H9 (cell line): ENCODE measurements at regions not wholly inside any gene's neighbourhood (a gene's known extent, or its start where the extent isn't known, plus 50 kb on each side); places are given as distances from the start of the nearest gene placed in this dataset.
A peak's percentile ranks its signal among the peaks of the same experiment; 100 is the strongest.

Experiments used
- DNase-seq: peaks from one replicate; pipeline ENCODE4 v3.0.0-alpha.2; 2017
- H2AFZ ChIP-seq: one replicate; pipeline ENCODE4 v1.6.1; 2013; ENCODE audit warnings: mild to moderate bottlenecking, low read length, control low read depth, moderate library complexity
- H2AK5ac ChIP-seq: 2 replicates; pipeline ENCODE4 v1.6.1; 2013; ENCODE audit warnings: low read length, control low read depth, mixed read lengths; ENCODE audit not compliant: insufficient read length
- H2BK120ac ChIP-seq: one replicate; pipeline ENCODE4 v1.6.1; 2013; ENCODE audit warnings: low read depth, mild to moderate bottlenecking, low read length, control low read depth, inconsistent platforms; ENCODE audit not compliant: poor library complexity, severe bottlenecking
- H2BK12ac ChIP-seq: 2 replicates; pipeline ENCODE4 v1.6.1; 2013; ENCODE audit warnings: low read length, control low read depth, mixed read lengths, low read depth; ENCODE audit not compliant: insufficient read length
- H2BK15ac ChIP-seq: 2 replicates; pipeline ENCODE4 v1.6.1; 2013; ENCODE audit warnings: low read depth, low read length, control low read depth
- H2BK20ac ChIP-seq: one replicate; pipeline ENCODE4 v1.6.1; 2013; ENCODE audit warnings: low read depth, mild to moderate bottlenecking, low read length, control low read depth, inconsistent platforms; ENCODE audit not compliant: poor library complexity, severe bottlenecking
- H2BK5ac ChIP-seq: 2 replicates; pipeline ENCODE4 v1.6.1; 2013; ENCODE audit warnings: low read length, control low read depth, mixed read lengths; ENCODE audit not compliant: insufficient read length
- H3K14ac ChIP-seq: 2 replicates; pipeline ENCODE4 v1.6.1; 2013; ENCODE audit warnings: low read length, control low read depth; ENCODE audit not compliant: insufficient read depth
- H3K18ac ChIP-seq: 2 replicates; pipeline ENCODE4 v1.6.1; 2013; ENCODE audit warnings: low read depth, mild to moderate bottlenecking, mixed read lengths, low read length, control low read depth; ENCODE audit not compliant: insufficient read length
- H3K23ac ChIP-seq: 2 replicates; pipeline ENCODE4 v1.6.1; 2013; ENCODE audit warnings: low read length, control low read depth, mixed read lengths, low read depth; ENCODE audit not compliant: insufficient read length
- H3K23me2 ChIP-seq: 2 replicates; pipeline ENCODE4 v1.6.1; 2013; ENCODE audit warnings: low read depth, mild to moderate bottlenecking, mixed read lengths, low read length, control low read depth; ENCODE audit not compliant: insufficient read length, poor library complexity, severe bottlenecking
- H3K27ac ChIP-seq: 2 replicates; pipeline ENCODE4 v1.5.1; 2013; ENCODE audit warnings: low read length, control low read depth, mixed read lengths, low read depth; ENCODE audit not compliant: insufficient read length
- H3K27me3 ChIP-seq: 2 replicates; pipeline ENCODE4 v1.6.1; 2013; ENCODE audit warnings: low read length, control low read depth, inconsistent platforms; ENCODE audit not compliant: insufficient read depth
- H3K4ac ChIP-seq: 2 replicates; pipeline ENCODE4 v1.6.1; 2013; ENCODE audit warnings: low read depth, mild to moderate bottlenecking, control low read depth, inconsistent platforms, low read length, moderate library complexity
- H3K4me1 ChIP-seq: 2 replicates; pipeline ENCODE4 v1.6.1; 2013; ENCODE audit warnings: low read length, control low read depth, inconsistent platforms; ENCODE audit not compliant: insufficient read depth
- H3K4me2 ChIP-seq: 2 replicates; pipeline ENCODE4 v1.6.1; 2013; ENCODE audit warnings: low read length, control low read depth, mixed read lengths; ENCODE audit not compliant: insufficient read length, insufficient read depth
- H3K56ac ChIP-seq: 2 replicates; pipeline ENCODE4 v1.6.1; 2013; ENCODE audit warnings: low read depth, mild to moderate bottlenecking, mixed read lengths, low read length, control low read depth; ENCODE audit not compliant: insufficient read length
- H3K79me1 ChIP-seq: 2 replicates; pipeline ENCODE4 v1.6.1; 2013; ENCODE audit warnings: low read depth, mild to moderate bottlenecking, moderate library complexity, low read length, control low read depth, inconsistent platforms; ENCODE audit not compliant: insufficient read depth, poor library complexity, severe bottlenecking
- H3K79me2 ChIP-seq: 2 replicates; pipeline ENCODE4 v1.6.1; 2013; ENCODE audit warnings: low read length, control low read depth, inconsistent platforms; ENCODE audit not compliant: insufficient read depth
- H3K9ac ChIP-seq: 2 replicates; pipeline ENCODE4 v1.6.1; 2013; ENCODE audit warnings: low read length, control low read depth, mixed read lengths; ENCODE audit not compliant: insufficient read length; ENCODE audit errors: extremely low read depth
- H3K9me3 ChIP-seq: one replicate; pipeline ENCODE4 v1.6.1; 2013; ENCODE audit warnings: low read depth, low read length, inconsistent platforms; ENCODE audit not compliant: control insufficient read depth
- H3T11ph ChIP-seq: one replicate; pipeline ENCODE4 v1.6.1; 2013; ENCODE audit warnings: mild to moderate bottlenecking, low read length, control low read depth, inconsistent platforms
- H4K20me1 ChIP-seq: one replicate; pipeline ENCODE4 v1.6.1; 2013; ENCODE audit not compliant: control insufficient read depth, insufficient read length, insufficient read depth
- H4K5ac ChIP-seq: 2 replicates; pipeline ENCODE4 v1.6.1; 2013; ENCODE audit warnings: low read depth, mild to moderate bottlenecking, mixed read lengths, low read length, control low read depth; ENCODE audit not compliant: insufficient read length
- H4K8ac ChIP-seq: replicated peaks from 2 replicates; pipeline ENCODE4 v1.6.1; 2013; ENCODE audit warnings: low read length, control low read depth, mixed read lengths, low read depth; ENCODE audit not compliant: insufficient read length
- H4K91ac ChIP-seq: 2 replicates; pipeline ENCODE4 v1.6.1; 2013; ENCODE audit warnings: low read depth, mild to moderate bottlenecking, moderate library complexity, mixed read lengths, low read length, control low read depth; ENCODE audit not compliant: insufficient read length
- H3K27ac Mint-ChIP-seq, 3 experiments: 2 replicates in 2 of 3; 3 replicates in 1 of 3; pipeline ENCODE4 v1.8.0; 2020 to 2021; ENCODE audit warnings: mixed read lengths in 3 of 3, mild to moderate bottlenecking in 1 of 3, moderate library complexity in 1 of 3
- H3K27me3 Mint-ChIP-seq: 2 replicates; pipeline ENCODE4 v1.8.0; 2021; ENCODE audit warnings: low read depth, mild to moderate bottlenecking, moderate library complexity, mixed read lengths
- H3K36me3 Mint-ChIP-seq, 3 experiments: 2 replicates in 2 of 3; 3 replicates in 1 of 3; pipeline ENCODE4 v1.8.0; 2020 to 2021; ENCODE audit warnings: low read depth in 3 of 3, mixed read lengths in 3 of 3; ENCODE audit not compliant: insufficient read depth in 1 of 3
- H3K4me1 Mint-ChIP-seq, 2 experiments: 2 replicates each; pipeline ENCODE4 v1.8.0; 2020; ENCODE audit warnings: mixed read lengths in 2 of 2
- H3K4me3 Mint-ChIP-seq, 2 experiments: 2 replicates in 1 of 2; 3 replicates in 1 of 2; pipeline ENCODE4 v1.8.0; 2020 to 2021; ENCODE audit warnings: mild to moderate bottlenecking in 2 of 2, mixed read lengths in 2 of 2, moderate library complexity in 1 of 2
- H3K9me3 Mint-ChIP-seq, 2 experiments: 2 replicates in 1 of 2; 3 replicates in 1 of 2; pipeline ENCODE4 v1.8.0; 2020; ENCODE audit warnings: mild to moderate bottlenecking in 2 of 2, mixed read lengths in 2 of 2, moderate library complexity in 1 of 2
- WGBS: extraction: QIAGEN DNeasy Blood & Tissue Kit; methylation state at CpG from one replicate; pipeline ENCODE4 v1.1.7; 2013; ENCODE audit warnings: missing lambda C conversion rate, low lambda C conversion rate, mixed read lengths; ENCODE audit not compliant: insufficient read length; ENCODE audit errors: extremely low coverage; 5-methylcytosine and 5-hydroxymethylcytosine counted together
- TF ChIP-seq, protein P1 (sequence below): fragments of 200-600 bp; sonication (generic); conservative IDR thresholded peaks from 3 replicates; pipeline ENCODE4 v1.8.0; 2021; ENCODE audit warnings: antibody characterized with exemption, mild to moderate bottlenecking

DNA sequence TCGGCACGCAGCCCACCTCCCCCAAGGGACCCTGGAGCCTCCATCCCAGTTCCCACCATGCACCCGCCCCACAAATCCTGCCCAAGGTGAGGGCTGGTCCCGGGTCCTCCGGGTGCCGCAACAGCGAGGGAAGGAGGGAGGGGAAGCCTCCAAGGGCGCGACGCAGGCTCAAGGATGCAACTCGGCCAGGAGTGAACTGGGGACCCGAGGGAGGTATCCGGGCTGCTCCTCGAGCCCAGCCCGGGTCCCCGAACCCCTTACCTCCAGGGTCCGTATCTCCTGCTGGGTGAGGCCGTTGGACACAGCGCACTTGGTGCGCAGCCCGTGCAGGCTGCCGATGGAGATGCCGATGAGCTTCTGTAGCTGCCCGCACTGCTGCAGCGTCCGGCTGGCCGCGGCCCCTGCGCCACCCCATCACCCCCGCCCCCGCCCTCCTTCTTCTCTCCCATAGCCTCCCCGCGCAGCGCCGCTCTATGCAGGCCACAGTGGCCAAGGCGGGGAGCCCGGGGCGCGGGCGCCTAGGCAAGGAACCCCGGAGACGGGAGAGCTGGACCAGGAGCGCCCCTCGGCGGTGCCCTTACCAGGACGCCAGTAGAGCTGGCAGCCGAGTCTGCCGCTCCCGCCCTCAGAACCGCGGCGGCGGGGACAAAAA lies 124.1 kb downstream of the ANKRD30BL start:
- Histone ChIP-seq H3K18ac (no peak overlapping the region), H3K9me3 (no peaks in the 10 kb centered on the region), H3K4ac (no peak overlapping the region), H3K9ac (no peak overlapping the region), H3K27me3 (peaks cover 4% of the 10 kb centered on the region; the same call in 1 of the 2 replicates), H3T11ph (no peak overlapping the region), H4K5ac (no peak overlapping the region), H2BK120ac (no peak overlapping the region), H2BK20ac (no peak overlapping the region), H3K27ac (no peak overlapping the region), H3K79me2 (no peaks in the 10 kb centered on the region), H2BK12ac (no peak overlapping the region), H4K8ac (no peak overlapping the region), H4K91ac (no peak overlapping the region), H2AFZ (no peak overlapping the region), H3K23ac (no peak overlapping the region), H3K56ac (no peak overlapping the region), H3K4me1 (no peaks in the 10 kb centered on the region), H2BK5ac (no peak overlapping the region), H3K4me2 (peak overlapping the region; percentile 42), H4K20me1 (no peaks in the 10 kb centered on the region), H2BK15ac (no peak overlapping the region), H2AK5ac (no peak overlapping the region), H3K79me1 (no peaks in the 10 kb centered on the region), H3K23me2 (peaks cover 4% of the 10 kb centered on the region), H3K14ac (no peak overlapping the region)
- H3K9me3 Mint-ChIP-seq: peaks cover 3 to 4% of the 10 kb centered on the region in 2 experiments; a peak in 2 of 5 replicates
- H3K4me3 Mint-ChIP-seq: peak overlapping the region; percentile 77 to 86
- TF ChIP-seq, protein P1, sequence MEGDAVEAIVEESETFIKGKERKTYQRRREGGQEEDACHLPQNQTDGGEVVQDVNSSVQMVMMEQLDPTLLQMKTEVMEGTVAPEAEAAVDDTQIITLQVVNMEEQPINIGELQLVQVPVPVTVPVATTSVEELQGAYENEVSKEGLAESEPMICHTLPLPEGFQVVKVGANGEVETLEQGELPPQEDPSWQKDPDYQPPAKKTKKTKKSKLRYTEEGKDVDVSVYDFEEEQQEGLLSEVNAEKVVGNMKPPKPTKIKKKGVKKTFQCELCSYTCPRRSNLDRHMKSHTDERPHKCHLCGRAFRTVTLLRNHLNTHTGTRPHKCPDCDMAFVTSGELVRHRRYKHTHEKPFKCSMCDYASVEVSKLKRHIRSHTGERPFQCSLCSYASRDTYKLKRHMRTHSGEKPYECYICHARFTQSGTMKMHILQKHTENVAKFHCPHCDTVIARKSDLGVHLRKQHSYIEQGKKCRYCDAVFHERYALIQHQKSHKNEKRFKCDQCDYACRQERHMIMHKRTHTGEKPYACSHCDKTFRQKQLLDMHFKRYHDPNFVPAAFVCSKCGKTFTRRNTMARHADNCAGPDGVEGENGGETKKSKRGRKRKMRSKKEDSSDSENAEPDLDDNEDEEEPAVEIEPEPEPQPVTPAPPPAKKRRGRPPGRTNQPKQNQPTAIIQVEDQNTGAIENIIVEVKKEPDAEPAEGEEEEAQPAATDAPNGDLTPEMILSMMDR: peak; percentile 25; the same call in 1 of the 3 replicates
- H3K36me3 Mint-ChIP-seq: no peaks in the 10 kb centered on the region
- peaks cover 11% of the 10 kb centered on the region for H3K27me3 Mint-ChIP-seq
- H3K4me1 Mint-ChIP-seq: peaks cover 5% of the 10 kb centered on the region in 2 experiments
- WGBS: no CpG with 5 or more reads among the region's 53 CpGs
- peak; percentile 68 for DNase-seq
- no peak overlapping the region for H3K27ac Mint-ChIP-seq
